IMR-90 (cell line): ENCODE measurements at regions not wholly inside any gene's neighbourhood (a gene's known extent, or its start where the extent isn't known, plus 50 kb on each side); places are given as distances from the start of the nearest gene placed in this dataset.

Experiments used
- CTCF ChIP-seq: conservative IDR thresholded peaks from 2 replicates; pipeline ENCODE4 v1.5.1; 2012; ENCODE audit warnings: mild to moderate bottlenecking, low read depth, low read length, improper control_type of control experiment
- FOS ChIP-seq: fragments of 150-350 bp; IDR thresholded peaks from 2 replicates; pipeline ENCODE4 v1.6.1; 2016; ENCODE audit warnings: low read depth, low read length
- MAZ ChIP-seq: IDR thresholded peaks from 2 replicates; pipeline ENCODE4 v1.6.1; 2012; ENCODE audit warnings: low read depth, mild to moderate bottlenecking, low read length, improper control_type of control experiment, moderate library complexity, borderline replicate concordance
- MXI1 ChIP-seq: IDR thresholded peaks from 2 replicates; pipeline ENCODE4 v1.6.1; 2012; ENCODE audit warnings: low read depth, mild to moderate bottlenecking, low read length, moderate library complexity, borderline replicate concordance
- POLR2A ChIP-seq: IDR thresholded peaks from 2 replicates; pipeline ENCODE4 v1.6.1; 2012; ENCODE audit warnings: mild to moderate bottlenecking, low read depth, low read length
- RAD21 ChIP-seq: IDR thresholded peaks from 2 replicates; pipeline ENCODE4 v1.6.1; 2012; ENCODE audit warnings: low read length, improper control_type of control experiment
- RFX5 ChIP-seq: IDR thresholded peaks from 2 replicates; pipeline ENCODE4 v1.8.0; 2012; ENCODE audit warnings: low read depth, mild to moderate bottlenecking, low read length, moderate library complexity
- SMC3 ChIP-seq: fragments of 150-350 bp; IDR thresholded peaks from 2 replicates; pipeline ENCODE4 v1.6.1; 2016; ENCODE audit warnings: low read depth, mild to moderate bottlenecking, antibody characterized with exemption, low read length, moderate library complexity
- USF2 ChIP-seq: fragments of 150-350 bp; IDR thresholded peaks from 2 replicates; pipeline ENCODE4 v1.6.1; 2017; ENCODE audit warnings: mild to moderate bottlenecking, antibody characterized with exemption, low read length, low read depth

GRCh38 chr14:76585616-76586015, 175.7 kb upstream of the VASH1 start:
- TF ChIP-seq CTCF (no peak), POLR2A (no peak), USF2 (no peak), SMC3 (no peak), RFX5 (no peak), FOS (no peak), MXI1 (no peak), RAD21 (no peak), MAZ (no peak)
